Prostate gland (tissue), 2 donors: ENCODE measurements at regions not wholly inside any gene's neighbourhood (a gene's known extent, or its start where the extent isn't known, plus 50 kb on each side); places are given as distances from the start of the nearest gene placed in this dataset.

Source experiments
- POLR2A ChIP-seq: fragments of 450-650 bp; IDR thresholded peaks from one replicate; pipeline ENCODE4 v1.6.1; 2016; ENCODE audit warnings: antibody characterized with exemption, mild to moderate bottlenecking
- POLR2AphosphoS5 ChIP-seq: sonication (generic); formaldehyde crosslinking; IDR thresholded peaks from one replicate; pipeline ENCODE4 v1.6.1; 2017; ENCODE audit warnings: antibody characterized with exemption
- TF ChIP-seq, protein P1 (sequence below), 4 experiments: fragments of 200-600 bp in 2 of 4; fragments of 450-650 bp in 2 of 4; sonication (generic) in 2 of 4; IDR thresholded peaks; 1 replicate in 3 of 4; 2 replicates in 1 of 4; pipeline ENCODE4 v1.5.1; 2016 to 2019; ENCODE audit warnings: antibody characterized with exemption in 4 of 4, mild to moderate bottlenecking in 2 of 4, moderate library complexity in 2 of 4

DNA sequence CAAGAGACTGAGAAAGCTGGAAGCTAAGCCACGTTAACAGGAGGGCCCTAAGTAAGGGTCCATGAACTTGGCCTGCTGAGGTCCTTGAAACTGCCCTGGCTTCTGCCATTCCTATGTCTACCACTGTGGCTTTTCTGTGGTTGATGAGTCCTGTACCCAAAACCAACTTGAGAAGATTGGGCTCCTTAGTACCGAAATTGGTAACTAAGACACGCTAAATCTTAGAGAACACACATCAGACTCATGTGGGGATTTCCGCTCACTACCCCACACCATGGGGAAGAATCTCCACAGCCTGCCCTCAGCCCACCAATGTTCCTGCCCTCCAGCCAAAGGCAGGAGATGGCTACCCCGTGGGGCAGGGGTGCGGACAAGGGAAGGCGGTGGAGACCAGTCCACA lies 232.9 kb downstream of the SPTSSA start:
- TF ChIP-seq, protein P1, sequence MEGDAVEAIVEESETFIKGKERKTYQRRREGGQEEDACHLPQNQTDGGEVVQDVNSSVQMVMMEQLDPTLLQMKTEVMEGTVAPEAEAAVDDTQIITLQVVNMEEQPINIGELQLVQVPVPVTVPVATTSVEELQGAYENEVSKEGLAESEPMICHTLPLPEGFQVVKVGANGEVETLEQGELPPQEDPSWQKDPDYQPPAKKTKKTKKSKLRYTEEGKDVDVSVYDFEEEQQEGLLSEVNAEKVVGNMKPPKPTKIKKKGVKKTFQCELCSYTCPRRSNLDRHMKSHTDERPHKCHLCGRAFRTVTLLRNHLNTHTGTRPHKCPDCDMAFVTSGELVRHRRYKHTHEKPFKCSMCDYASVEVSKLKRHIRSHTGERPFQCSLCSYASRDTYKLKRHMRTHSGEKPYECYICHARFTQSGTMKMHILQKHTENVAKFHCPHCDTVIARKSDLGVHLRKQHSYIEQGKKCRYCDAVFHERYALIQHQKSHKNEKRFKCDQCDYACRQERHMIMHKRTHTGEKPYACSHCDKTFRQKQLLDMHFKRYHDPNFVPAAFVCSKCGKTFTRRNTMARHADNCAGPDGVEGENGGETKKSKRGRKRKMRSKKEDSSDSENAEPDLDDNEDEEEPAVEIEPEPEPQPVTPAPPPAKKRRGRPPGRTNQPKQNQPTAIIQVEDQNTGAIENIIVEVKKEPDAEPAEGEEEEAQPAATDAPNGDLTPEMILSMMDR (IDR thresholded peaks at IDR 0.05), result no peak
- TF ChIP-seq POLR2A (no peak), POLR2AphosphoS5 (no peak)
